Small intestine (tissue), 7 donors: ENCODE measurements at regions not wholly inside any gene's neighbourhood (a gene's known extent, or its start where the extent isn't known, plus 50 kb on each side); places are given as distances from the start of the nearest gene placed in this dataset.

ENCODE experiments used
- DNase-seq, 2 donors: peaks; one replicate each; pipeline versions ENCODE4 v3.0.0 to v3.0.0-alpha.2; 2013
- FAIRE-seq: peaks from 2 replicates; lab custom pipeline; 2012; peaks lifted over from hg19 to GRCh38; lab: Jason Lieb, UNC
- H3K27ac ChIP-seq, 3 donors: one replicate each; pipeline ENCODE4 v1.5.1; 2013; ENCODE audit warnings: low read length in 2 of 3, mild to moderate bottlenecking in 2 of 3, control low read depth in 1 of 3, inconsistent platforms in 1 of 3, low read depth in 1 of 3, moderate library complexity in 1 of 3
- H3K27me3 ChIP-seq, 3 donors: one replicate each; pipeline ENCODE4 v1.6.1; 2013; ENCODE audit warnings: low read length in 3 of 3, inconsistent platforms in 1 of 3; ENCODE audit not compliant: control insufficient read depth in 3 of 3, insufficient read depth in 3 of 3
- H3K36me3 ChIP-seq, 3 donors: one replicate each; pipeline ENCODE4 v1.6.1; 2013; ENCODE audit warnings: low read length in 3 of 3, inconsistent platforms in 1 of 3, low read depth in 1 of 3, mild to moderate bottlenecking in 1 of 3, moderate library complexity in 1 of 3; ENCODE audit not compliant: control insufficient read depth in 3 of 3, insufficient read depth in 2 of 3
- H3K4me1 ChIP-seq, 3 donors: one replicate each; pipeline ENCODE4 v1.6.1; 2013; ENCODE audit warnings: low read length in 2 of 3, inconsistent platforms in 1 of 3, low read depth in 1 of 3, mild to moderate bottlenecking in 1 of 3, moderate library complexity in 1 of 3; ENCODE audit not compliant: control insufficient read depth in 3 of 3, insufficient read depth in 2 of 3
- H3K4me3 ChIP-seq, 3 donors: one replicate each; pipeline ENCODE4 v1.5.1; 2013; ENCODE audit warnings: low read length in 3 of 3, control low read depth in 1 of 3, inconsistent platforms in 1 of 3, low read depth in 1 of 3, mild to moderate bottlenecking in 1 of 3, moderate library complexity in 1 of 3
- H3K9me3 ChIP-seq, 2 donors: one replicate each; pipeline ENCODE4 v1.6.1; 2013; ENCODE audit warnings: low read depth in 1 of 2, low read length in 1 of 2; ENCODE audit not compliant: control insufficient read depth in 2 of 2, insufficient read depth in 1 of 2
- WGBS, 3 donors: extraction: QIAGEN DNeasy Blood & Tissue Kit; methylation state at CpG; one replicate each; pipeline ENCODE4 v1.1.7; 2013; 5-methylcytosine and 5-hydroxymethylcytosine counted together
- donor health status: healthy with polysubstance abuse.
- donor health status: control.
- donor health status: control.
- donor health status: Bipolar disorder and iron deficiency.
- donor health status: healthy.

DNA sequence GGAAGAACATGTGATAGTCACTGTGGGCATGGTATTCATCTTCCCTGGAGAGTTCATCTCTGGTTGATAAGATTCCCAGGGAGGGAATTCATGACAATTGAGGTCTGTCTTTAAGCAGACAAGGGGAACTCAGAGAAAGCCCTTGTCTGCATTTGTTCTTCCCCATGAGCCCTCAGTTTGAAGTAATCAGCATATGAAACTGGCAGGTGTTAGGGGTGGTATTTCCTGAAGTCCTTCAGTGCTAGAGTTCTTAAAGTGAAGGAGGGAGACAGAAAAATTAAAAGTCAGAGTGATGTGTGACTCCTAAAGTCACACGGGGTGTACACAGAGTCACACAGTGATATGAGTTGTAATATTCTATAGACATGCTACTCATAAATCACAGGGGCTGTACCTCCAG, 60.6 kb upstream of the SYK start:
- H3K4me1 ChIP-seq: no peaks in the 10 kb centered on the region
- no peaks in the 10 kb centered on the region for H3K36me3 ChIP-seq
- H3K4me3 ChIP-seq: no peak overlapping the region
- FAIRE-seq (no peak), DNase-seq (no peak)
- no peaks in the 10 kb centered on the region for H3K27me3 ChIP-seq
- H3K27ac ChIP-seq: no peak overlapping the region
- 75 to 88% (median 87%) methylated on average over 1 of the region's 1 CpG for WGBS, 3 donors
- peaks cover 0 to 18% of the 10 kb centered on the region in 2 donors for H3K9me3 ChIP-seq

DNA sequence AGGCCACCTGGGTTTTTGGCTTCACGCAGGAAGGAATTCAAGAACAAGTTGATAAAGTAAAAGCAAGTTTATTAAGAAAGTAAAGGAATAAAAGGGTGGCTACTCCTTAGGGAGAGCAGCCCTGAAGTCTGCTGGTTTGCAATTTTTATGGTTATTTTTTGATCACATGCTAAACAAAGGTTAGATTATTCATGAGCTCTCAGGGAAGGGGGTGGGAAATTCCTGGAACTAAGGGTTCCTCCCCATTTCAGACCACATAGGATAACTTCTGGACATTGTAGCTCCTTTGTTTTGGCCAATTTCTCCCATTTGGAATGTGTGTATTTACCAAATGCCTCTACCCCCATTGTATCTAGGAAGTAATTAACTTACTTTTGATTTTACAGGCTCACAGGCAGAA, 63.9 kb upstream of the SYK start:
- Histone ChIP-seq H3K27ac (no peak overlapping the region), H3K9me3 (peaks cover 0 to 18% of the 10 kb centered on the region in 2 donors), H3K36me3 (no peaks in the 10 kb centered on the region), H3K27me3 (no peaks in the 10 kb centered on the region), H3K4me3 (no peak overlapping the region), H3K4me1 (no peaks in the 10 kb centered on the region)
- no peak for DNase-seq
- WGBS, 3 donors: 84 to 89% (median 89%) methylated on average over 1 of the region's 1 CpG
- FAIRE-seq: no peak

DNA sequence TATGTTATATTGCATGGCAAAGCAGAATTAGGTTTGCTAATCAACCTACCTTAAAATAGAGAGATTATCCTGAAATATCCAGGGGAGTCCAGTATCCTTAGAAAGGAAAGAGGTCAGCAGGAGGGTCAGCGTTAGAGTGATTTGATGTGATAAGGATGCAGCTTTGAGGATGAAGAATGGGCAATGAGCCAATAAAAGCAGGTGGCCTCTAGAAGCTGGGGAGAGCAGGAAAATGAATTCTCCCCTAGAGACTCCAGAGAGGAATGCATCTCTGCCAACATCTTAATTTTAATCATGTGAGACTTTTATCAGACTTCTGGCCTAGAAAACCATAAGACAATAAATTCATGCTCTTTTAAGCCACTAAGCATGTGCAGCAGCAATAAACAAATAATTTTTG, 65.7 kb upstream of the SYK start:
- Histone ChIP-seq H3K36me3 (no peaks in the 10 kb centered on the region), H3K4me3 (no peak overlapping the region), H3K9me3 (peaks cover 0 to 18% of the 10 kb centered on the region in 2 donors), H3K4me1 (no peaks in the 10 kb centered on the region), H3K27ac (no peak overlapping the region), H3K27me3 (no peaks in the 10 kb centered on the region)
- WGBS, 3 donors: 16 to 50% (median 19%) methylated on average over 1 of the region's 1 CpG
- no peak for FAIRE-seq
- no peak for DNase-seq

DNA sequence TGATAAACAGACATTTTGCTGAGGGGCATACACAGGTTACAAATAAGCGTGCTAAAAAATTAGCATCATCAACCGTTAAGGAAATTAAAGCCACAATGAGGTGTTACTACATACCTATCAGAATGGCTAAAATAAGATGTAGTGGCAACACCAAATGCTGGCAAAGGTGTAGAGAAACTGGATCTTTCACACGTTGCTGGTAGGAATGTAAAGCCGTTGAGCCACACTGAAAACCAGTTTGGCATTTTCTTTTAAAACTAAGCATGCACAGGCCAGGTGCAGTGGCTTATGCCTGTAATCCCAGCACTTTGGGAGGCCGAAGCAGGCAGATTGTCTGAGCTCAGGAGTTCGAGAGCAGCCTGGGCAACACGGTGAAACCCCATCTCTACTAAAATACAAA, 67.0 kb upstream of the SYK start:
- Histone ChIP-seq H3K27me3 (peaks cover 0 to 3% (median 0%) of the 10 kb centered on the region in 3 donors), H3K27ac (no peak overlapping the region), H3K4me3 (no peak overlapping the region), H3K9me3 (peaks cover 0 to 9% of the 10 kb centered on the region in 2 donors), H3K36me3 (no peaks in the 10 kb centered on the region), H3K4me1 (no peaks in the 10 kb centered on the region)
- DNase-seq (no peak), FAIRE-seq (no peak)
- WGBS, 3 donors: 79 to 85% (median 82%) methylated on average over 7 of the region's 7 CpGs

DNA sequence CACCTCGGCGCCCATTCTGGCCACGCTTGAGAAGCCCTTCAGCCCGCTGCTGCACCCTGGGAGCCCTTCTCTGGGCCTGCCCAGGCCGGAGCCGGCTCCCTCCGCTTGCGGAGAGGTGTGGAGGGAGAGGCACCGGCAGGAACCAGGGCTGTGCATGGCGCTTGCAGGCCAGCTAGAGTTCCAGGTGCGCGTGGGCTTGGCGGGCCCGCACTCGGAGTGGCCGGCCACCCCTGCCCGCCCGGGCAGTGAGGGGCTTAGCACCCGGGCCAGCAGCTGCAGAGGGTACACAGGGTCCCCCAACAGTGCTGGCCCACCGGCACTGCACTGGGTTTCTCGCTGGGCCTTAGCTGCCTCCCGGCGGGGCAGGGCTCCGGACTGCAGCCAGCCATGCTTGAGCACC, 72.3 kb upstream of the SYK start:
- no peaks in the 10 kb centered on the region for H3K36me3 ChIP-seq
- no peaks in the 10 kb centered on the region for H3K4me1 ChIP-seq
- FAIRE-seq (no peak), DNase-seq (no peak)
- H3K9me3 ChIP-seq: no peaks in the 10 kb centered on the region
- no peak overlapping the region for H3K27ac ChIP-seq
- peaks cover 0 to 3% (median 0%) of the 10 kb centered on the region in 3 donors for H3K27me3 ChIP-seq
- H3K4me3 ChIP-seq: no peak overlapping the region
- 82 to 92% (median 83%) methylated on average over 20 to 24 of the region's 24 CpGs for WGBS, 3 donors

DNA sequence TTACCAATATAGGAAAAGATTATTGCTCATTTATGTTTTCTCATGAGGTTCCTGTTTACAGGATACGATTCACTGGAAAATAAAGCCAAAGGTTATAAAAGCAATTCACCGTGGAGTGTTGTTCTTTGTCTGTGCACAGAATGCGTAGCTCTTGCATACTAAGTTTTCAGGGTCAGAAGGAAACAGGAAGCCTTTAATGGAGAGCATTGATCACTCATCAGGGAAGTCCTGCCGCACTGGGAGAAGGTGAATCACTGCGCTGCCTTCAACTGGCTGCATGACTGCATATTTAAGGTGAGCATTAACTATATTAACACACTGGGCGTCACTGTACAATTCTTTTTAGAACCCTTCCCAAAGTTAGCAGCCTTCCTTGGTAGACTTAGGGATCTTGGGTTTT, 74.1 kb upstream of the SYK start:
- Histone ChIP-seq H3K9me3 (no peaks in the 10 kb centered on the region), H3K27ac (no peak overlapping the region), H3K27me3 (peaks cover 0 to 3% (median 0%) of the 10 kb centered on the region in 3 donors), H3K4me1 (no peaks in the 10 kb centered on the region), H3K4me3 (no peak overlapping the region), H3K36me3 (no peaks in the 10 kb centered on the region)
- 66 to 70% (median 68%) methylated on average over 6 of the region's 6 CpGs for WGBS, 3 donors
- DNase-seq (no peak), FAIRE-seq (no peak)

DNA sequence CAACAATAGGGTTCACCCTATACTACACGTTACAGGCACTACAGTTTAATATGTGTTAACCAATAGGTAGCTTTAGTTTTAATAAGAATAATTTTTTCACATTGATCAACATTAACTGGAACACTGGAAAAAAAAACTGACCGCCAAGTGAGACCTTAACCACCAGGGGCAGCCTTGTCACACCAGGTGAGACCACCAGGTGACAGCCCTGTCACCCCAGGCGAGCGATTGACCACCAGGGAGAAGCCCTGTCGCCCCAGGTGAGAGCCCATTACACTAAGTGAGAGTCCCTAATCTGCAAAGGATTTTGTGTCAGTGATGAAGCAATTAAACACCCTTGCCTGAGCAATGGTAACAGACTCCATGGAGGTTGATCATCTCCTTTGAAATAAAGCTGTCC, 75.4 kb upstream of the SYK start:
- no peak for FAIRE-seq
- Histone ChIP-seq H3K4me1 (no peaks in the 10 kb centered on the region), H3K4me3 (no peak overlapping the region), H3K27me3 (peaks cover 0 to 3% (median 0%) of the 10 kb centered on the region in 3 donors), H3K9me3 (no peaks in the 10 kb centered on the region), H3K27ac (no peak overlapping the region), H3K36me3 (no peaks in the 10 kb centered on the region)
- 84 to 89% (median 86%) methylated on average over 5 of the region's 5 CpGs for WGBS, 3 donors
- no peak for DNase-seq

DNA sequence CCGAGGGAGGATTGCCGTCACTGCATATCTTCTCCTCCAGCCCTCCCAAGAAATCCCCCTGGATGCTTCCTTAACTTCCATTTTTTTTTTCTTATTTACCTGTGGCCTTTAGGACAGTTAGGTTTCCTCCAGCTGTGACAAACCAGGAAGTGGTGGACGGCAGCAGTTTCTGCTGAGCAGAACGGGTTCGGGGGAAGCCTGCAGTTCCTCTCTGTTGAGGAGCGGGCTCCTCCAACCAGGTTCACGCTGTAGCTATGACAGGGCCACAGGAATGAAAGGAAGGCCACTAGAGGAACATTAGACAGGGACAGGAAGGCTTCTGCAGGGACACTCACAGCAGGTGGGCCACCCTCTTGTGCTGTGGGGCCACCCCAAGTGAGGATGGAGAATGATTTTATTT, 76.7 kb upstream of the SYK start:
- Histone ChIP-seq H3K27ac (no peak overlapping the region), H3K36me3 (no peaks in the 10 kb centered on the region), H3K4me3 (no peak overlapping the region), H3K4me1 (no peaks in the 10 kb centered on the region), H3K27me3 (no peaks in the 10 kb centered on the region), H3K9me3 (no peaks in the 10 kb centered on the region)
- 73 to 84% (median 75%) methylated on average over 7 of the region's 7 CpGs for WGBS, 3 donors
- no peak for FAIRE-seq
- DNase-seq: no peak

DNA sequence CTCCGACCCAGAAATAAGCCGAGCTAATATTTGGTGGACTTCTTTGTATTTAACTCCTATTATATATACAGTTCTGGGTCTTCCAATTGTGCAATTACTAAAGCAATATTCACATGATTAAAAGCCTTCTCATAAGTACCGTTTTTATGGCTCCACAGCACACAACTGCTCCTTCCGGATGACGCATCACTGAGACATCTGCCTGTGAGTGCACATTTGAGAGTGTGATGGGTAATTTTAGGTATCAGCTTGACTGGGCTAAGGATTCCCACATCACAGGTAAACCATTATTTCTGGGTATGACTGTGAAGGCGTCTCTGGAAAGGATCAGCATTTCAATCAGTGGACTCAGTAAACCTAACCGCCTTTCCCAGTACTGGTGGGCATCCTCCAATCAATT, 77.5 kb upstream of the SYK start:
- FAIRE-seq: no peak

More for the DNA sequence above, 77.5 kb upstream of the SYK start:
- H3K36me3 ChIP-seq: no peaks in the 10 kb centered on the region
- 66 to 84% (median 72%) methylated on average over 7 of the region's 7 CpGs for whole genome bisulfite sequencing, 3 donors
- DNase-seq: no peak
- H3K9me3 ChIP-seq: no peaks in the 10 kb centered on the region
- no peak overlapping the region for H3K4me3 ChIP-seq
- H3K27ac ChIP-seq: no peak overlapping the region
- no peaks in the 10 kb centered on the region for H3K4me1 ChIP-seq
- H3K27me3 ChIP-seq: no peaks in the 10 kb centered on the region
